GM21447 (cell line): ENCODE measurements at regions not wholly inside any gene's neighbourhood (a gene's known extent, or its start where the extent isn't known, plus 50 kb on each side); places are given as distances from the start of the nearest gene placed in this dataset.

ENCODE experiments used
- ATAC-seq: cut with Tn5 transposase; IDR thresholded peaks from one replicate; pipeline ENCODE4 v1.9.1; 2021; ENCODE audit not compliant: unreplicated experiment

DNA sequence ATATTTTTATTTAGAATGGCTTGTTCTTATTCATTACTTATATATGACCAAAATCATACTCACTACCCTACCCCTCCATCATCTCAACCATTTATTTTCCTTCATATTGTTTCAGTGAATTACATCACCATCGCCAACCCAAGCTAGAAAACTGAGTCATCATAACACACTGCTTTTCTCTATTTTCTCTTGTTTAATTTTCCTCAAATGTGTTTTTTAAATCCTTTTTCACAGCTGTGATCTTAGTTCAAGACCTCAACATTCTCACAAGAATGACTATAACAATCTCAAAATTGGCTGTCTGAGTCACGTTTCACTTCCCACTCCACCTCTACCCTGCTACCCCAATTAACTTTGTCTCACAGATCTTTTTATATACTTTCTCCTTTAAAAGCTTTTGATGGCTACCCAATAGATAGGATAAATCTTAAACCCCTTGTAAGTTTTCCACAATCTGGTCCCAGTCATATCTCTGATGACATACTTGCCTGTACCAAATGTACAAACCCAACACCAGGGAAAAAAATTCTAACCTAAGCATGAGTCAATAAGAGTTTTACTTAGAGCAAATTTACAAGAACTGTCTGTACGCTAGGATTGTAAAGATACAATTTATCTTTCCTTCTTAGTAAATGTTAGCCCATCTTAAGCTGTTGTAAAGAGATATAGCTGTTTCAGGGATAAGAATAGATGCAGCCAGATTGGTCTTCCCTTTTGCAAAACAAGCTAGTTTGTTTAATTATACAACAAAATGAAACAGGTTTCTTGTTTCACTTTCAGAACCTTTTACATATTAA, 635.1 kb upstream of the SLC39A10 start:
- peak; percentile 72 for ATAC-seq

GRCh38 chr2:195018462-195018861, 638.6 kb upstream of the SLC39A10 start:
- ATAC-seq = no peak

GRCh38 chr2:195017890-195018289, 639.1 kb upstream of the SLC39A10 start:
- no peak for ATAC-seq

- no peak for ATAC-seq
Observed at GRCh38 chr2:195016841-195017240, 640.2 kb upstream of the SLC39A10 start.

- no peak for ATAC-seq
Observed at GRCh38 chr2:195009202-195009601, 647.8 kb upstream of the SLC39A10 start.

DNA sequence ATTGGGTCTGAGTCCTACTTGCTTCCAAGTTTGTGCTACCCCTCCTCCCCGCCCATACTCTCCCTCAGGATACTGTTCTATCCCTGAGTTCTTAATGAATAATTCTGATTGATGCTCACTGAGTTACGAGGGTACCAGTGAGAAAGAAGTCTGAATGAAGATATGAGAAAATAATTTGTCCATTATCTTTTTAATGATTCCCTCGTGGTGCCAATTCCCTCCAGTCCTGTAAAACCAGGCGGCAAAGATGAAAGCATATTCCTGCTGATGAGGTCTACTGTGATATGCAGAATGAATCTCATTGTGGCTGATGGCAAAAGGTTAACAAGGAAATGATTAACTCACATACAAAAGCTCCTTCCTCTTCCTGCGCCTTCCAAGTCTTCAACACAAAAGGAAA, 650.2 kb upstream of the SLC39A10 start:
- ATAC-seq = no peak

DNA sequence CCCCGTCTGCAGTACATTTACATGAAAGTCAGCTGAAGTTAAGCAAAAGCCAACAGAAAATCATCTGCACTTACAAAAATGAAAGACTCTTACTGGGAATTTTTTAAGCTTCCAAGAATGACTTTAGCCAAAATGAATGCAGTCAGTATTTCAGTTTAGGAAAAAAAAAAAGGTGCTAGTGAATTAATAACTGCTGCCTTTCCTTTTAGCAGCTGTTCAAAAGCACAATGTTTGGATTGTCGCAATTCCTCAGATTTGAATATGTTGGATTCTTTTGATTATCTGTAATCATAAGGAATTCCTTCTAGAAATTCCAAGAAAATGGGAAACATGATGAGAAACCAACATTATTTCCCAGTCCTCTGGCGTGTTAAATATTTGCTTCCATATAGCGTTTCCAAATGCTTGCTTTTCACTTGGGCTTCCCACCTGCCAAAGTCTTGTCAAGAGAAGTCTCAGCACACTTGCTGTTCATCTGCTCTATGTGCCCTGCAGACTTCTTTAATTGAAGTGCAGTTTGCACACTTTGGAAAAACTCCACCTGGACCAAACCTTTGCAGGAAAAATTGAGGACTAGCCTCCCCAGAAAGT, 653.0 kb upstream of the SLC39A10 start:
- no peak for ATAC-seq

- ATAC-seq = no peak
Observed at GRCh38 chr2:195001924-195002323, 655.1 kb upstream of the SLC39A10 start.

DNA sequence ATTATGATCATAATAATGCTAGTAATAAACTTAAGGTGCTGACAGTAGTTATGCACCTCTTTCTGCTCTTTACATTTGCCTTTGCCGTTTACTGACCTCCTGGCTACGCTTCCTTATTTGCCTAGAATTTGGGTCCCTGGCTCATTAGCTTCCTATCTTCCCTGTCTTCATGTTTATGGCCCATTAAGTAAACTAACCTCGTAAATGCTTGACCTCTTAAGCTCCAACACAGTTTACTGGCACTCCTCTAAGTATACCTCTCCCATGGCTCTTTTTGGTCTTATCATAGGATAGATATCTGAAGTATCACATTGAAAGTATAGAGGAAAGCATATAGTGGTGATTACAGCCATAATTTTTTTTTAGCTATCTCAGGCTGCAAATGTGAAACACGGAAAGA, 657.3 kb upstream of the SLC39A10 start:
- ATAC-seq = no peak

- ATAC-seq = no peak
Observed at GRCh38 chr2:194992648-194993047, 664.4 kb upstream of the SLC39A10 start.

GRCh38 chr2:194985258-194985657, 671.8 kb upstream of the SLC39A10 start:
- no peak for ATAC-seq

GRCh38 chr2:194962254-194962653, 694.8 kb upstream of the SLC39A10 start:
- no peak for ATAC-seq

- no peak for ATAC-seq
Observed at GRCh38 chr2:194954218-194954617, 702.8 kb upstream of the SLC39A10 start.

GRCh38 chr2:194946826-194947225, 710.2 kb upstream of the SLC39A10 start:
- no peak for ATAC-seq

- ATAC-seq = no peak
Observed at GRCh38 chr2:194938066-194938465, 719.0 kb upstream of the SLC39A10 start.

GRCh38 chr2:194927489-194927888, 729.5 kb upstream of the SLC39A10 start:
- no peak for ATAC-seq

- no peak for ATAC-seq
Observed at GRCh38 chr2:194926873-194927272, 730.2 kb upstream of the SLC39A10 start.

- ATAC-seq = no peak
Observed at GRCh38 chr2:194925742-194926141, 731.3 kb upstream of the SLC39A10 start.

GRCh38 chr2:194917519-194917918, 739.5 kb upstream of the SLC39A10 start:
- ATAC-seq = no peak

DNA sequence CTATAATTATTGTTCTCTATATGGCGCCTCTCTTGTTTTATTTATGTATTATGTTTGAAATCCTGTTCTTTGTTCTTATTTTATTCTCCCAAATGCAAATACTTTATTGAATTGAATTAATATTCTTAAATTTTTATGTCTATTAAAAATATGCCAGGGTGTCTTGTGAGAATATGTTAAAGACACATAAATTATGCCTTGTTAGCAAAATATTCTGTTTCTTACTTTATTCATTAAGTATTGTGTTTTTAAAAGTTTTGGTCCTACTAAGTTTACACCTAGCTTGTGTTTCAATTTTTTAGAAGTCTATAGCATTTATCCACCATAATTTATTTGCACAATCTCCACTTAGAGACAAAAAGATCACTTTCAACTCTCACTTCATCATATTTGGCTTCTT, 741.5 kb upstream of the SLC39A10 start:
- no peak for ATAC-seq

DNA sequence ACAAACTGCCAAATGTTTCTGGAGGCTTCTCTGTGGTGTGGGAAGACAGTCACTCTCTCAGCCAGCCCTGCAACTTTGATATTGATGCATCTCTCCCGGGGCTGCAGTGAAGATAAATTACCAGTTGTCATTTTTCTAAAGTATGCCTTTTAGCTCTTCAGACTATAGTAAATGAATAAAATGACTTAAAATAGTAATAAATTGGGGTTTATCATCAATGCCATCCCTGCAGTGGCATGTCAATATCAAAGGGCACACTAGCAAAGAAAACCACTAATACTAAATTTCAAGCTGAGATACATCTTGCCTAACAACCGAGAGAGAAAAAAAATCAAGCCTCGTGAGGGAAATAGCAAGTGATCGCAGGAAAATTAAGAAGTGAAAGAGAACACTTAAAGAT, 749.5 kb upstream of the SLC39A10 start:
- ATAC-seq = no peak

DNA sequence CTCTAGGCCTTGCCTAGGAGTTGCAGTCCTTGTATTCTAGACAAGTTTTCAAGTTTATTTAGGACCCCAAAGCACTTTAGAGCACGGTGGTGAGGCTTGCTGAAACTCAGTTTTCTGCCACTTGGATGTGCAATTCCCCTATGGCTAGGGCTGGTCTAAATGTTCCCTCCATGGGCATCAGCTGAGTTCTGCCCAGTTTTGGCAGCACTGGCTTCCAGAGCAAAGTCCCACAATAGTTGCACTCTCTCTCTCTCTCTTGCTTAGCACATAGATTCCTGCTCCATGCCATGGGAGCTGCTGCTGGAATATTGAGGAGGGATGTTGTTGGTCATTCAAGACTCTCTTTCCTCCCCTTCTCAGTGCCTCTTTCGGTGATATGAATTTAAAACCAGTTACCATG, 760.2 kb upstream of the SLC39A10 start:
- no peak for ATAC-seq

GRCh38 chr2:194883711-194884110, 773.3 kb upstream of the SLC39A10 start:
- ATAC-seq = no peak
